AG08396 (cell line): ENCODE measurements at regions not wholly inside any gene's neighbourhood (a gene's known extent, or its start where the extent isn't known, plus 50 kb on each side); places are given as distances from the start of the nearest gene placed in this dataset.

ENCODE experiments used
- DNase-seq: peaks from one replicate; pipeline ENCODE4 v3.0.0; 2012; ENCODE audit warnings: low spot score, mixed read lengths

GRCh38 chr1:244948416-244948815 is 84.1 kb upstream of the HNRNPU start:
- DNase-seq, result no peak

GRCh38 chr1:244945109-244945671 is 80.8 kb upstream of the HNRNPU start:
- no peak for DNase-seq

GRCh38 chr1:244941121-244941520 is 76.8 kb upstream of the HNRNPU start:
- DNase-seq, result no peak

- no peak for DNase-seq
These were observed 72.8 kb upstream of the HNRNPU start for GRCh38 chr1:244937099-244937498.

GRCh38 chr1:244920911-244921761 is 56.8 kb upstream of the HNRNPU start:
- no peak for DNase-seq

- no peak for DNase-seq
These were observed 55.3 kb upstream of the HNRNPU start for GRCh38 chr1:244919320-244920282.

GRCh38 chr1:244918421-244919319 is 54.3 kb upstream of the HNRNPU start:
- peak; percentile 51 for DNase-seq

GRCh38 chr1:244917073-244917670 is 52.8 kb upstream of the HNRNPU start:
- no peak for DNase-seq

GRCh38 chr1:244915736-244916135 is 51.4 kb upstream of the HNRNPU start:
- no peak for DNase-seq

GRCh38 chr1:244914761-244915160 is 50.4 kb upstream of the HNRNPU start:
- no peak for DNase-seq
